Choroid plexus epithelial cell (primary cell): ENCODE measurements at regions not wholly inside any gene's neighbourhood (a gene's known extent, or its start where the extent isn't known, plus 50 kb on each side); places are given as distances from the start of the nearest gene placed in this dataset.

Source experiments
- DNase-seq: peaks from one replicate; pipeline ENCODE4 v3.0.0-alpha.2; 2010; ENCODE audit warnings: low read depth
- H3K4me3 ChIP-seq: 2 replicates; pipeline ENCODE4 v1.5.1; 2011; ENCODE audit warnings: low read depth, mild to moderate bottlenecking, control low read depth, low read length, moderate library complexity
- CTCF ChIP-seq: conservative IDR thresholded peaks from 2 replicates; pipeline ENCODE4 v1.5.1; 2011; ENCODE audit warnings: low read depth, mild to moderate bottlenecking, control low read depth, inconsistent platforms, low read length, moderate library complexity

GRCh38 chr13:31512331-31512730 is 227.0 kb upstream of the RXFP2 start:
- DNase-seq: no peak
- no peak overlapping the region for H3K4me3 ChIP-seq
- TF ChIP-seq CTCF: no peak

- no peak for DNase-seq
- no peak overlapping the region for H3K4me3 ChIP-seq
- no peak for TF ChIP-seq CTCF
Measured at GRCh38 chr13:31514932-31515331, 224.4 kb upstream of the RXFP2 start.

- H3K4me3 ChIP-seq: no peak overlapping the region
- no peak for TF ChIP-seq CTCF
- DNase-seq: no peak
Measured at GRCh38 chr13:31515427-31515826, 223.9 kb upstream of the RXFP2 start.

- no peak for TF ChIP-seq CTCF
- DNase-seq: no peak
- no peak overlapping the region for H3K4me3 ChIP-seq
Measured at GRCh38 chr13:31517599-31517998, 221.7 kb upstream of the RXFP2 start.

- TF ChIP-seq CTCF: no peak
- H3K4me3 ChIP-seq: no peak overlapping the region
- DNase-seq: peak; percentile 11
Measured at GRCh38 chr13:31518645-31519044, 220.7 kb upstream of the RXFP2 start.

- no peak for TF ChIP-seq CTCF
- H3K4me3 ChIP-seq: no peak overlapping the region
- DNase-seq: no peak
Measured at GRCh38 chr13:31521435-31521834, 217.9 kb upstream of the RXFP2 start.

GRCh38 chr13:31522396-31522795 is 216.9 kb upstream of the RXFP2 start:
- DNase-seq: no peak
- no peak for TF ChIP-seq CTCF
- no peak overlapping the region for H3K4me3 ChIP-seq
